A673 (cell line): ENCODE measurements at regions not wholly inside any gene's neighbourhood (a gene's known extent, or its start where the extent isn't known, plus 50 kb on each side); places are given as distances from the start of the nearest gene placed in this dataset.
A peak's percentile ranks its signal among the peaks of the same experiment; 100 is the strongest.

Source experiments
- BruUV-seq: library from RNA; stranded (reverse); fragments of 400-500 nt; replicated peaks from 2 replicates; lab custom pipeline; 2021; lab: Mats Ljungman, UMichigan
- CTCF ChIA-PET: fragments of 300-600 bp; sonication (Branson Sonifier 250); formaldehyde crosslinking; loops from one replicate; lab custom pipeline; 2022; ENCODE audit warnings: antibody characterized with exemption; lab: Charles Lee
- POLR2A ChIA-PET: fragments of 300-600 bp; sonication (Branson Sonifier 250); formaldehyde crosslinking; loops from one replicate; lab custom pipeline; 2022; ENCODE audit warnings: antibody characterized with exemption; ENCODE audit not compliant: low non-redundant PET; lab: Charles Lee
- DNase-seq: peaks from one replicate; pipeline ENCODE4 v3.0.0-alpha.2; 2015; ENCODE audit warnings: low spot score
- H3K27ac ChIP-seq: fragments of 200-600 bp; sonication (generic); 2 replicates; pipeline ENCODE4 v1.5.1; 2016; ENCODE audit warnings: mixed run types, low read depth, mild to moderate bottlenecking, mixed read lengths, antibody characterized with exemption, low read length; ENCODE audit not compliant: poor library complexity, severe bottlenecking
- H3K27me3 ChIP-seq: fragments of 200-600 bp; sonication (generic); replicated peaks from 2 replicates; pipeline ENCODE4 v1.6.1; 2017; ENCODE audit warnings: mixed run types, low read depth, mild to moderate bottlenecking, mixed read lengths, antibody characterized with exemption, low read length; ENCODE audit not compliant: insufficient read depth, poor library complexity
- H3K36me3 ChIP-seq: fragments of 200-600 bp; sonication (generic); 2 replicates; pipeline ENCODE4 v1.6.1; 2016; ENCODE audit warnings: mixed run types, mild to moderate bottlenecking, mixed read lengths, antibody characterized with exemption, low read length; ENCODE audit not compliant: insufficient read depth, poor library complexity, severe bottlenecking
- H3K4me1 ChIP-seq: fragments of 200-600 bp; sonication (generic); 2 replicates; pipeline ENCODE4 v1.6.1; 2017; ENCODE audit warnings: mixed run types, mild to moderate bottlenecking, mixed read lengths, antibody characterized with exemption, low read length; ENCODE audit not compliant: insufficient read depth, poor library complexity, severe bottlenecking
- H3K4me3 ChIP-seq: fragments of 200-600 bp; sonication (generic); 2 replicates; pipeline ENCODE4 v1.5.1; 2016; ENCODE audit warnings: low read depth, mixed run types, mild to moderate bottlenecking, mixed read lengths, low read length; ENCODE audit not compliant: poor library complexity, severe bottlenecking
- H3K9me3 ChIP-seq: fragments of 200-600 bp; sonication (generic); 2 replicates; pipeline ENCODE4 v1.6.1; 2016; ENCODE audit warnings: mixed run types, low read depth, mild to moderate bottlenecking, mixed read lengths, antibody characterized with exemption, low read length; ENCODE audit not compliant: poor library complexity, severe bottlenecking
- CTCF ChIP-seq: fragments of 300-800, 200-600 bp; sonication (generic); conservative IDR thresholded peaks from 2 replicates; pipeline ENCODE4 v1.5.1; 2017; ENCODE audit warnings: low read depth, mild to moderate bottlenecking, antibody characterized with exemption, low read length, moderate library complexity, mixed read lengths
- EZH2 ChIP-seq: fragments of 200-600 bp; sonication (generic); IDR thresholded peaks from 2 replicates; pipeline ENCODE4 v1.6.1; 2017; ENCODE audit warnings: borderline replicate concordance, low read depth, mild to moderate bottlenecking, mixed read lengths, antibody characterized with exemption, low read length; ENCODE audit not compliant: poor library complexity, severe bottlenecking
- intact Hi-C: fragments of 100-400 bp; cut with micrococcal nuclease; formaldehyde crosslinking; loops from one replicate; pipeline ENCODE4 v1.10.0; 2022; ENCODE audit not compliant: unreplicated experiment

DNA sequence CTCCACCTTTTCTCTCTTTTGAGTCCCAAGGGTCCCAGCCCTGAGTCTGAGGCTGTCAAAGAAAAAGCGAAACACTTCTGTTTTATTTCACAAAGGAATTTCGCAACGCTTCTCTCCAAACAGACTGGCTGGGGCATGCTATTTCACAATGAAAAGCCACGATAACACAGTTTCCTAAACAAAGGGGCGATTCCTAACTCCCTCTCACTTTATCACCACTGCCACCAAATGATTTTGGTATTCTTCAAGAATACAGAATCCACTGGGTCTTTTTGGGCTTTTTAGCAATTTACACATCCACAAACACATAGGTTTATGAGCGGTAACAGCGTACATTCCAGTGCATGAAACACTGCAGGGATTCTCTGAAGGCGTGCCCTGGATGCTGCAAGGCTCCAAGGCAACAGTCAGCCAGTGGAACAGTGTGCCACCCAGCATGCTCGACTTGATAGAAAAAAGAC lies 161.2 kb downstream of the DAD1 start:
- Histone ChIP-seq H3K27me3 (no peaks in the 10 kb centered on the region), H3K9me3 (no peaks in the 10 kb centered on the region), H3K4me3 (peak overlapping the region; percentile 26), H3K36me3 (no peaks in the 10 kb centered on the region), H3K4me1 (peaks cover 70% of the 10 kb centered on the region), H3K27ac (peak overlapping the region; percentile 74)
- TF ChIP-seq EZH2, result no peak
- no peak for TF ChIP-seq CTCF
- ChIA-PET CTCF (interaction anchor here (1.3 kb wide), 1 partner anchor 35 kb away, joined by 3 read pairs; no protein-coding TSS in a partner anchor), POLR2A (interaction anchor here (0.6 kb wide), 1 partner anchor 143 kb away, joined by 6 read pairs; no protein-coding TSS in a partner anchor)
- peak; percentile 90 for DNase-seq
- intact Hi-C loops, result no loop called here
- no TSS peak for BruUV-seq

DNA sequence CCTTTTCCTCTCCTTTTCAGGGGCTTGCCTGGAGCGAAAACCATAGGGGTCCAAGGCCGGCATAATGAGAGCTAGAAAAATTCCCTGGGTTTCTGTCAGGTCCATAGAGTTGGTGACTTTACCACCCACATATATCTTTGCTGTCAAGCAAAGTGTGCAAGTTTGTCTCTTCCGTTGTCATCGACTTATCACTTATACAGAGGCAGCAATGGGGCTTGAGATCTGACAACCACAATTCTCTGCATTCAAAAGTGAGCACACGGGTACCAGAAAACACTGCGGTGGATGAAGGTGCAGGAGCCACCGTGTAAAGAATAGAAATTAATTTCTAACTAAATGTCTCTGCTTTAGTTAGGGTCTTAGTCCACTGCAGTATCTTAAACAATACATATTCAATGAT lies 162.3 kb downstream of the DAD1 start:
- Histone ChIP-seq H3K27me3 (no peaks in the 10 kb centered on the region), H3K9me3 (no peaks in the 10 kb centered on the region), H3K4me3 (peak overlapping the region; percentile 26), H3K27ac (peak overlapping the region; percentile 74), H3K36me3 (no peaks in the 10 kb centered on the region), H3K4me1 (peaks cover 61% of the 10 kb centered on the region)
- BruUV-seq, result no TSS peak
- intact Hi-C loops, result no loop called here
- CTCF ChIA-PET, result no interaction called here
- POLR2A ChIA-PET, result no interaction called here
- TF ChIP-seq CTCF (no peak), EZH2 (no peak)
- DNase-seq, result no peak

DNA sequence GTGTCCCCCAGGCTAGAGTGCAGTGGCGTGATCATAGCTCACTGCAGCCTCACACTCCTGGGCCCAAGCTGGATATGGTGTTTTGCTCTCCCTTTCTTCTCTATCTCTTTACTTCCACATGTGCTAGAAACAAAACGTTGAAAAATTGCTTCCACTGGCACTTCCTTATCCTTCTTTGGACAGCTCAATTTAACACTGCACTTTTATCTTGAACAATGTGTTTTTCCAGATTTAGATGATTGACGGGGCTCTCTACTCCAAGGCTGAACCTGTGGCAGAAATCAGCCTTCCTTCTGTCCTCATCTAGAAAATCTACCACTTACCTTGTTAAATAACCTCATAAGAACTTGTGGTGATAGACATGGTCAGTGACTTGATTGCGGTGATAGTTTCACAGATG lies 165.1 kb downstream of the DAD1 start:
- CTCF ChIA-PET, result no interaction called here
- no peaks in the 10 kb centered on the region for H3K27me3 ChIP-seq
- POLR2A ChIA-PET, result no interaction called here
- H3K4me3 ChIP-seq, result no peak overlapping the region
- TF ChIP-seq CTCF (no peak), EZH2 (no peak)
- H3K27ac ChIP-seq, result no peak overlapping the region
- BruUV-seq, result no TSS peak
- H3K9me3 ChIP-seq, result no peaks in the 10 kb centered on the region
- intact Hi-C loops, result no loop called here
- no peaks in the 10 kb centered on the region for H3K36me3 ChIP-seq
- H3K4me1 ChIP-seq, result peaks cover 58% of the 10 kb centered on the region
- DNase-seq, result no peak
